ENCODE measurements at regions not wholly inside any gene's neighbourhood (a gene's known extent, or its start where the extent isn't known, plus 50 kb on each side); places are given as distances from the start of the nearest gene placed in this dataset.

- no peaks in the 10 kb centered on the region for H3K9me3 ChIP-seq
- no peaks in the 10 kb centered on the region for H3K4me1 ChIP-seq
- WGBS, 2 donors (ENCODE audit: low coverage in 1 of 2), result 90% methylated on average over 2 of the region's 3 CpGs; no CpG with 5 or more reads in 1 of the 2 donors
- no peaks in the 10 kb centered on the region for H3K36me3 ChIP-seq
- ATAC-seq, result no peak
- no peak overlapping the region for H3K27ac ChIP-seq
- peaks cover 9% of the 10 kb centered on the region for H3K27me3 ChIP-seq
- TF ChIP-seq EP300 (IDR thresholded peaks at IDR 0.05), result no peak
- no peak for TF ChIP-seq POLR2AphosphoS5 (IDR thresholded peaks at IDR 0.05)
- no peak for TF ChIP-seq POLR2A (IDR thresholded peaks at IDR 0.05)
- TF ChIP-seq CTCF (IDR thresholded peaks at IDR 0.05), result no peak
- no peak overlapping the region for H3K4me3 ChIP-seq
Measured at GRCh38 chr19:30091856-30092255, 149.8 kb downstream of the URI1 start.

DNA sequence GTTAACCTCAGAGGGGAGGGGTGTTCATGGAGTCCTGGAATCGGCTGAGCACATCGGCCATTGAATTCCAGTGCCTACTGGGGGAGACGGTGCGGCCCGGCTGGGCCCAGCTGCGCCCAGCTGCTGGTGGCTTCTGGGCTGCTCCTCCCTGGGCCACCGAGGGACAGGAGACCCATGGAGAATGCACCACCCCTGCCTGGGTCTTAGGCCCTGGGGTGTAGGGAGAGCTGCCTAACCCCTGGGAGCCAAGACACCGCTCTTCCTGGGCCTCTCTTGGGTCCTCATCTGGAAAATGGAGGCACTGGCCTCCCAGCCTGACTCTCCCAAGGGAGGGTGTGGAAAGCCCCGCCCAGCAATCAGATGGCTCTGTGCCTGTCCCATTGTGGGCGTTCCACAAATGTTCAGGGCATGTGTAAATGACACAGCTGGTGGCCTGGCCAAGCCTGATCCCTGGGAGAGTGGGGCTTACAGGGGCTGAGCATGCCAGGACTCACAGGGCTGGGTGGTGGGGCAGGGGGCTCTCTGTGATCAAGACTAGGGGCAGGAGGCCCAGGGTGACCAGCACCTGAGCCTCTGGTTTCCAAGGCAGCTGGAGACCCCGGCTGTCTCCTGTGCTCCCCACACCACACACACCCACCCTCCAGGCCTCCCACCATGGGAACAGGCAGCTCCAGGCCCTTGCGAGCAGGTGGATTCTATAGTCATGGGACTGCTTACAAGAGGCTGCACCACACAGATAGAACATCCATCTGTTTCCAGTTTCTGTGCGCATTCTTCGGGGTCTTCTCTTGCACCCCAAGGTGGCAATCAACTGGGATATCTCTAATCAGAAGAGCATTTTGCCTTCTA is 150.9 kb downstream of the URI1 start:
- no peaks in the 10 kb centered on the region for H3K4me1 ChIP-seq
- H3K9me3 ChIP-seq, result no peaks in the 10 kb centered on the region
- no peak overlapping the region for H3K4me3 ChIP-seq
- no peaks in the 10 kb centered on the region for H3K36me3 ChIP-seq
- no peak for TF ChIP-seq POLR2AphosphoS5 (IDR thresholded peaks at IDR 0.05)
- TF ChIP-seq CTCF (IDR thresholded peaks at IDR 0.05), result no peak
- no peak for TF ChIP-seq POLR2A (IDR thresholded peaks at IDR 0.05)
- TF ChIP-seq EP300 (IDR thresholded peaks at IDR 0.05), result no peak
- no peak overlapping the region for H3K27ac ChIP-seq
- 80% methylated on average over 2 of the region's 14 CpGs; no CpG with 5 or more reads in 1 of the 2 donors for whole genome bisulfite sequencing, 2 donors (ENCODE audit: low coverage in 1 of 2)
- peaks cover 9% of the 10 kb centered on the region for H3K27me3 ChIP-seq
- no peak for ATAC-seq

DNA sequence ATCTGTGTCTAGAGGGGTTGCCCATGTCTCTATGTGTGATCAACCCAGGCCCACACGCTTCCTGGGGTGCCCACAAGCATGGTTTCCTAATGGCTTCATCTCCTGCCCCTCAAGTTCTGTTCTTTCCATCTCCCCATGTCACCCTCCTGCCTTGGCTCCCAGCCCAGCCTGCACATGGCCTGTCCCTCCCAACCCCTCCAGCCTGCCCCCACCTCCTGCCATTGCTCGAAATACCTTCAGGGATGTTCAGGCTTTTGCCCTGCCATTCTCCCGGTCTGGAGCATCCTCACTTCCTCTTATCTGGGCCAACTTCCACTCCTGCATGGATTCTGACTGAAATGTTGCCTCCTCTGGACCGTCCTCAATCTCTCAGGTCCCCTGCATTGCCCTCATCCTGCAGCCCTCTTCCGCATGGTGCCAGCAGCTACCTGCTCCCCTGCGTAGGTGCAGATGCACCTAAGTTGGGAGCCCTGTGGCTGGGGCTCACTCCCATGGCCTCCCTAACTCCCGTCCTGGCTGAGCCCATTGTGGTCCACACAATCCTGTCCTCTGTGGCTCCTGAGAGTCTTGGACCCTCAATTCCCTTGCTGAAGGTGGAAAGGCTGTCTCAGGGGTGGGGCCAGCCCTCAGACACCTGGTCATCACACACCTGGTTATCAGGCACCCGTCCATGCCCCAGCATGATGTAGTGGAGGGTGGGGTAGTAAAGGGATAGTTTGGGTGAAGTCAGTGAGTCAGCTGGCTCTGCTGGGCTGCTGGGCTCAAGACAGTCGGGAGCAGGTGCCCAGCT is 152.1 kb downstream of the URI1 start:
- peaks cover under 1% of the 10 kb centered on the region for H3K27me3 ChIP-seq
- ATAC-seq, result no peak
- WGBS, 2 donors (ENCODE audit: low coverage in 1 of 2), result 88 to 100% methylated on average over 1 to 6 of the region's 9 CpGs
- no peaks in the 10 kb centered on the region for H3K4me1 ChIP-seq
- H3K4me3 ChIP-seq, result no peak overlapping the region
- H3K36me3 ChIP-seq, result no peaks in the 10 kb centered on the region
- TF ChIP-seq POLR2AphosphoS5 (IDR thresholded peaks at IDR 0.05), result no peak
- TF ChIP-seq CTCF (IDR thresholded peaks at IDR 0.05), result no peak
- no peak for TF ChIP-seq POLR2A (IDR thresholded peaks at IDR 0.05)
- TF ChIP-seq EP300 (IDR thresholded peaks at IDR 0.05), result no peak
- H3K27ac ChIP-seq, result no peak overlapping the region
- H3K9me3 ChIP-seq, result no peaks in the 10 kb centered on the region

GRCh38 chr19:30094756-30095140 is 152.7 kb downstream of the URI1 start:
- Histone ChIP-seq H3K4me3 (no peak overlapping the region), H3K27ac (no peak overlapping the region), H3K4me1 (no peaks in the 10 kb centered on the region), H3K27me3 (no peaks in the 10 kb centered on the region), H3K36me3 (no peaks in the 10 kb centered on the region), H3K9me3 (no peaks in the 10 kb centered on the region)
- no peak for ATAC-seq
- WGBS, 2 donors (ENCODE audit: low coverage in 1 of 2), result no CpG with 5 or more reads among the region's 3 CpGs
- TF ChIP-seq EP300 (IDR thresholded peaks at IDR 0.05), result no peak
- no peak for TF ChIP-seq POLR2A (IDR thresholded peaks at IDR 0.05)
- no peak for TF ChIP-seq CTCF (IDR thresholded peaks at IDR 0.05)
- TF ChIP-seq POLR2AphosphoS5 (IDR thresholded peaks at IDR 0.05), result no peak

Measured in gastroesophageal sphincter (tissue), 4 donors.